G401.6 (cell line): ENCODE measurements at regions not wholly inside any gene's neighbourhood (a gene's known extent, or its start where the extent isn't known, plus 50 kb on each side); places are given as distances from the start of the nearest gene placed in this dataset.

Experiments used
- FAIRE-seq: peaks from 2 replicates; lab custom pipeline; 2012; peaks lifted over from hg19 to GRCh38; lab: Jason Lieb, UNC

DNA sequence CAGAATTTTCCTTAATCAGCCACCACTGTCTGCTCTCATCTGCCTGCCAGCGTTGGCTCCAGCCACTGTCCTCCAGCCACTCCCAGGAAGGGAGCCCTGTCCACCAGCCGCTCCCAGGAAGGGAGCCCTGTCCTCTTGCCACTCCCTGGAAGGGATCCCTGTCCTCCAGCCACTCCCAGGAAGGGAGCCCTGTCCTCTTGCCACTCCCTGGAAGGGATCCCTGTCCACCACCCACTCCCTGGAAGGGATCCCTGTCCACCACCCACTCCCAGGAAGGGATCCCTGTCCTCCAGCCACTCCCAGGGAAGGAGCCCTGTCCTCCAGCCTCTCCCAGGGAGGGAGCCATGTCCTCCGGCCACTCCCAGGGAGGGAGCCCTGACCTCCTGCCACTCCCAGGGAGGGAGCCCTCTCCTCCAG is 726.5 kb downstream of the PTPRU start:
- FAIRE-seq, result no peak

DNA sequence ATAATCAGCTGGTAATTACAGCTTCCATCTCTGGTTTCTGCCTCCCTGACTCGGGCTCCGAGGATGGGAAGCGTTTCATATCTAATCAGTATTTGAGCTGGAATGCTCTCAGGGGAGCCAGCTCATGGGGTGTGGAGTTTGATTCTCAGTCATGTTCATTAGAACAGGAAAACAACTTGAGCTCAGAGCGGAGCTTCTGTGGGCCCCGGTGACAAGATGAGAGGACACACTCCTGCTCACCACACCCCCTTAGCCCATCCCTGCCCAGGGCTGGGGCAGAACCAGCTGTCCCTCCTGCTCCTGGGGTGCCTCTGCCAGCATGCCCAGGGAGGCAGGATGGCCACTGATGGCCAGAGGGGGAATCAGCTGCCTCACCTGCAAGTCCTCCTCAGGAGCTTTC is 726.0 kb downstream of the PTPRU start:
- no peak for FAIRE-seq

DNA sequence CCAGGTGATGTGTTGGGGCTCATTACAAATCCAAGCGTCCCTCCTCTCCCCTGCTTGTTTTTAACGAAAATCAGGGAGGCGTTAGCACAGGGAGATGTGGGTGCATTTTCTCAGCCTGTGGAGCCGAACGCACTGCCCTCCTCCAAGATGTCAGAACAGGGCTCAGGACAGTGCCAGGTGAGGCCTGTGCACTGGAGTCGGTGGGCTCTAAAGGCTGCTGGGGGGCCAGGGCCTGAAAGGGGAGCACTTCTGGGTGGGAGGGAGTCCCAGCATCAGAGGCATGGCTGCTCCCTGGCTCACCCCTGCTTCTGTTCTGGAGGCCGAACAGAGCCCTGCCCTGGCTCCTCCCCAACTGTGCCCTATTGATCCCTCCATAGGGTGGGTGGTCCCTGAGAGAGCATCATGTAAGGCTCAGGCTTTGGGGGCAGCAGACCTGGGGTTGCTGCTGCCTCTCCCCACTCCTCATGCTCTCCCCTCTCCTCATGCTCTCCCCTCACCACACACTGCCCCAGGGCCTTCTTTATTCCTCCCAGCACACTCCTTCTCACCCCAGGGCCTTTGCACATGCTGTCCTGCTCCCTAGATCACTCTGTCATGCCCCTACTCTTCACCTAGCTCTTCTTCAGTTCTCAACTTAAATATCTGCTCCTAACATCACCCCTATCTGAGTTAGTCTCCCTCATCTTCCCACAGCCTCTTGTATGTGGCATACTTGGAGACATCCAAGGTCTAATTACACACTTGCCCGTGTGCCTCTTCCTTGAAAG is 725.2 kb downstream of the PTPRU start:
- FAIRE-seq, result no peak

GRCh38 chr1:29960876-29961275 is 724.6 kb downstream of the PTPRU start:
- no peak for FAIRE-seq

- no peak for FAIRE-seq
Measured at GRCh38 chr1:29960156-29960755, 723.9 kb downstream of the PTPRU start.

DNA sequence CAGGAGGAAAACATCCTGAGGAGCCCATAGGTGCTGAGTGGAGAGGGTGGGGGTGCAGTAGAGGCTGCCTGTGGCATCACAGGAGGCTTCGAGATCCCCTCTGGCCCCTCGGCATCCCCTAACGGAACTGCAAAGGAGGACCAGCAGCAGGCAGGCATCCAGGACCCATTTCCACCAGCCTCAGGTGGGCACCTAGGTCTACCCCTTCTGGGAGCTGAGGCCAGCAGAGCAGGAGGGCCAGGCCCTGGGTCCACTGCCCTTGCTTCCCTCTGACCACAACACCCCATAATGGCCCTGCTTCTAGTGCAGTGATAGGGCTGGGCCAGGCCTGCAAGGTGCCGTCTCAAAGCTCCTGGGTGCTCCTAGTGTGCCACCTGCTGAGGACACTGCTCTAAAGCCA is 723.0 kb downstream of the PTPRU start:
- FAIRE-seq, result no peak

DNA sequence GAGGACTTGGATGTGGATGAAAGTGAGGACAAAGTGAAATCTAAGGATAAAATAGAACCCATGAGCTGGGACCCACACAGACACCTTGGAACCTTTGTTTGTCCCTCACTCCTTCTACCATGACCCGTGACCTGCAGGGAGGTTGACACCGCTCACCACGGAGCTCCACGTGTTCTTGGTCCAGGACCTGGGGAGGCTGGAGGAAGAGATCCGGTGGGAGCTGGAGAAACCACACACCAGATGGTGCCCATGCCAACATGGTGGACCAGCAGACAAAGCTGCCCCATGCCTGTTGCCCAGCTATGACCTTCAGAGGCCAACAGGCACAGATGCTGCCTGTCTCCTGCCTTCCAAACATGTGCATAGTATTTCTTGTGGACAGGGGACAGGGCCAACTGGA is 721.9 kb downstream of the PTPRU start:
- FAIRE-seq, result no peak

DNA sequence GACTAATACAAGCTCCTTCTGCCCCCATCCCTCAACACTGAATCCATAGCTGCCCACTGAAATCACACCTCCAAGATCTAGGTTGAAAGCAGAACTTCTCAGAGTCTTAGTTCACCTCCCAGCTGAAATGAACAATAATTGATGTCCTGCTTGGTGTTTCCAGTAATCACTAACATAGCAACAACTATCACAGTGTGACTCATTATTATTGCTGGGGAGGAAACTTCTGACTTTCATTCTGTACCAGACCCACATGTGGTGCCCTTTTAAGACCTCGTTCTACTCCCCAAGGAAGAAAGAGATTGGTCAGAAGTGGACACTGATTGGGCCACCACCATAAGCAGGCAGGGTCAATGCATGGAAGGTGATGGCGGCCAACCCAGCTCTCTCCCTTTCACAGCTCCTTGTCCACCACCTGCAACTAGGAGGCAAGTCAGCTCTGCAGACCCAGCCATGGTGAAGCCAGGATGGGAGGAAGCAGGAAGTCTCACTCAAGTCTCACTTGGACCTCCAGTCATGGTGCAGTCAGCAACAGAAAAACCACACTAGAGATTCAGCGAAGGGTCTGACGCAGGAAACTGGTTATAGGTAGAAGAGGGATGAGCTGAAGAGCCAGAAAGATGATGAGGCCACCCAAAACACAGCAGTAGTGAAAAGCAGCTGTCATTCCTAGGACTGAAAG is 720.2 kb downstream of the PTPRU start:
- no peak for FAIRE-seq

- no peak for FAIRE-seq
Measured at GRCh38 chr1:29954591-29954990, 718.3 kb downstream of the PTPRU start.

DNA sequence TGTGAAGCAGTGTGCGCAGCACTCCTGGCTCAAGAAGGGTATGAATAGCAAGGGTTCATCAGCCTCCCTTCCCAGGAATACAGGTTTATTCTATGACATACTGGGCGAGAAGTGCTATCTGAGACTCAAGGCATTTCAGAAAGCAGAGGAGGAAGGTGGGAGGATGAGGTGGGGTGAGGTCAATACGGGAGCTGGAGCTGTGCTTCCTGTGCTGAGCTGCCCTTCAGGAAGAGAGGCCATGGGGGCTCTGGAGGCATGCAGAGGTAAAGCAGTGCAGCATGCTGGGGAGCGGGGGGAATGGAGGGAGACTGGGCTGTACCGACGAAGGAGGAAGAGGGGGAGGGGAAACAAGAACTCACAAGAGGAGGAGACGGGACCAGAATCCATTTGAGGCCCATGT is 717.6 kb downstream of the PTPRU start:
- no peak for FAIRE-seq

DNA sequence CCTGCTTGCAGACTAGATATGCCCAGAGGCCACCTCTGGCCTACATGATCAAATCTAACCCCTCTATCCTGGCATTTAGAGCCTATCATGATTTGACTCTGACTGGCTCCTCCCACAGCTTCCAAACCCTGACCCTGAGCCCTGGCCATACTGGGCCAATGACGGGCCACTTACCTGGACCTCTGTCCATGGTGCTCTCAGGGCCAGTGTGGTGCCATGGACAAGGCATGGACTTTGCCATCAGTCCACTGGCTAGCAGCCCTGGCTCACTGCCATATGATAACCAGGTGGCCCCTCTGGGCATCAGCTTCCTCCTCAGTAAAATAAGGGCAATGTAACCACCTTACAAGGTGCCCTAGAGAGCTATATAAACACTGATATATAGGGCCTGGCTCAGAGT is 713.4 kb downstream of the PTPRU start:
- FAIRE-seq, result no peak

GRCh38 chr1:29948581-29948980 is 712.3 kb downstream of the PTPRU start:
- no peak for FAIRE-seq

GRCh38 chr1:29946057-29946456 is 709.7 kb downstream of the PTPRU start:
- no peak for FAIRE-seq

DNA sequence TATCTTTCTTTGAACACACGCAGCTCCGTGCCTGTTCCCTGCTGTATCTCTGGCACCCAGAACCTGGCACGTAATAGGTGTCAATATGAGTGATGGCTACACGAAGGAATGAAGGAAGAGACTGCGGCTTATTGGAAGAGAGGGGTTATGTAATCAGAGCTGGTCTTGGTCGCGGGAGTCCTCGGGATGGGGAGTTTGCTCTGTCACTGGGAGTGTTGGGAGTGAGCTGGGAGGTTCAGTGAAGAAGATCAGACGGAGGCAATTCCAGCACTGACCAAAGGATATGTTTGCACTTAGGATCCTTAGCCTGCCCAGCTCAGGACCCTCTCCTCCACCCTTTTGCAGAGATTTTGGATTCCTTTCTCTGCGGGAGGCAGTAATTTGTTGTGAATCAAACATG is 709.1 kb downstream of the PTPRU start:
- FAIRE-seq, result no peak

DNA sequence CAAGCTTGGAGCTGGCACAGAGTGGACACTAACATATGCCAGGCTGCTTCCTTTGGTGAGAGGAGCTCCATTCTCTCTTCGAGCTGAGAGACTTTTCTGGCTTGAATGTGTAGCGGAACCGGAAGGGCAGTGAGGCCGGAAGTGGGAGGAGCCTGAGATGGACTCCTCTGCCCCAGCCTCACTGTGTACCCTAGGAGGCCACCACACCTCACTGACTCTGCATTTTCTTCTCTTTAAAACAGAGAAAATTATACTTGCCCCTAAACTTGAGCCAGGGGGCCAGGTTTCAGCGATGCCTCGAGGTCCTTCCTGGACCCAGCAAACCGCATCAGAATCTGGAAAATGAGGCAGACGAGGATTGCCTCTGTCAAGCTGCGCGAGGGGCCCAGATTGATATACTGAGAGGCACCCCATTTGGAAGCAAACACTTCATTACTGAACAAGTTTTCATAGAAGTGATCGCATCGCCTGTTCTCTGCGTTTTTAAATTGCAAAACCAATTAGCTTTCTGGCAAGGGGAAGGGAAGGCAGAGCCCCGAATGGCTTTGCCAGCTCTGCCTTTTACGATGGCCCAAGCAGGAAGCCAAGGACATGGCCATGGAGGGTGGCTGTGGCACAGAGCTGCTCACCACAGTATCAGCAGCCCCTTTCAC is 708.1 kb downstream of the PTPRU start:
- FAIRE-seq, result no peak

GRCh38 chr1:29943034-29943433 is 706.7 kb downstream of the PTPRU start:
- no peak for FAIRE-seq

DNA sequence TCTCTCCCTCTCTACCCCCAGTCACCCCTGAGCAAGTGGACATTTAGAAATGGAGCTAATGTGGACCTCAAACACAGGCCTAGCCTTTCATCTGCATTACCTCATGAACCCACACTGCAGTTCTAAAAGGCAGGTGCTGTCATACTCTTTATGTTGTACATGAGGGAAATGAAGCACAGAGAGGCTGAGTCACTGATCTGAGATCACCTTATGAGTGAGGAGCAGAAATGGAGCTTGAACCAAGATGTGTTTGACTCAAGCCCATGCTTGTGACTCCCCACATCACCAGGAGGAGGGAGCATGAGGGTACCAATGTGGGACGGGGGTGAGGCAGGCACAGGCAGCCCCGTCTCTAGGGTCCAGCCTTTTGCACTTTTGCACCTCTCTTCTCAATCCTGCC is 702.8 kb downstream of the PTPRU start:
- FAIRE-seq, result no peak

DNA sequence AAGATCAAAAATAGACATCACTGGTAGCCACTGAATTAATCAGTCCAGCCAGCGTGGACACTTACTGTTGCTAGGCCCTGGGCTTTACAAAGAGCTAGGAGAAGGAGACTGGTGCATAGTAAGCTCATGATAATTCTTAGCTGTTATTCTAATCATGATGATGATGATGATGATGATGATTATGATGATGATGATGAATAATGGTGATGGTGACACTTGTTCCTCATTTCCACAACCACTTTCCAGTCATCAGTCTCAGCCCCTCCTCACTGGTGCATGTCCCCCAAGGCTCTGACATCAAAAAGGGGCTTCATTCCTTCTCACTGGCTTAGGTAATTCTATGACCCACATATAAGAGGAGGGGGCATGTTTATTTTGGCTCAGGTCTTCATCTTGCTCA is 701.0 kb downstream of the PTPRU start:
- no peak for FAIRE-seq

DNA sequence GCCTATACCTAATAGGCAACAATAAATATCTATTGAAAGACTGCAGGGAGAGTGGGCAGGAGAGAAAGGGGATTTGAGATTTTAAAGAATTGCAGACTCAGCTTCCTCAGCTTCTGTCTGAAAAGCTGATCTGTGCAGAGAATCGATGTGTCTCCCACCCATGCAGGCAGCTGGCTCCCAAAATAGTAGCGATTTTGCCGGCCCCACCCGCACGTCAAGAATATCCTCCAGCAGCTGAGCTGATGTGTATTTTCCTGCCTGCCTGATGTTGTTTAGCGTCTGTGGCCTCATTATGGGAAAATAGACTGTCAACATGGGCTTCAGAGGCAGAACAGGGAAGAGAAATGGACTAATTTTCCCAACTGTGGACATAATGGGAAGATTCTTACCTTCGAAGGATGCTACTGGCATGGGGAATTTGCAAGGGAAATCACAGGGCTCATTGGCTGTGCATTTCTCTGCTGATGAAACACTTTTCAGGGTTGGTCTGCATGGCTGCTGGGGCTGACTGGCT is 699.8 kb downstream of the PTPRU start:
- FAIRE-seq, result no peak

GRCh38 chr1:29934255-29934772 is 698.0 kb downstream of the PTPRU start:
- FAIRE-seq, result no peak

- no peak for FAIRE-seq
Measured at GRCh38 chr1:29933067-29933466, 696.7 kb downstream of the PTPRU start.

DNA sequence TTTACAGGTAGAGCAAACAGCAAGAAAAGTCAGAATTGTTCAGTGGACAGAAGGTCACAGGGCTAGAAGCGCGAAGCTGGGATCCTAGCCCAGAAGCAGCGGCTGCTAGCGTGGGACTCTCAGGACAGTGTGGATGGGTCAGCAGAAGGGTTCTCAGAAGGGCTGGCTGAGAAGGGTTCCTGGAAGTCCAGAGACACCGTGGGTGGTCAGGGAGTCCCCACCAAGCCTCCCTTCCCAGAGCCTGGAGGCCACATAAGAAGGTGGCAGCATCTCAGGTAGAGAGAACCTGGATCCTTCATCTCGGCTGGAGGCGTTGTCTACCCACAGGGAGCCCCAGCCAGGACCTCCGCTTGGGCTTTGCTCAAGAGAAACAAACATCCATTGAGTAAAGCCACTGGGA is 696.3 kb downstream of the PTPRU start:
- no peak for FAIRE-seq
